ENCODE measurements at regions not wholly inside any gene's neighbourhood (a gene's known extent, or its start where the extent isn't known, plus 50 kb on each side); places are given as distances from the start of the nearest gene placed in this dataset.
A peak's percentile ranks its signal among the peaks of the same experiment; 100 is the strongest.
"Not testable (repeated sequence)": the region's sequence is repeated elsewhere in the genome, so short reads cannot be mapped to it uniquely, and the experiment has no call there.

DNA sequence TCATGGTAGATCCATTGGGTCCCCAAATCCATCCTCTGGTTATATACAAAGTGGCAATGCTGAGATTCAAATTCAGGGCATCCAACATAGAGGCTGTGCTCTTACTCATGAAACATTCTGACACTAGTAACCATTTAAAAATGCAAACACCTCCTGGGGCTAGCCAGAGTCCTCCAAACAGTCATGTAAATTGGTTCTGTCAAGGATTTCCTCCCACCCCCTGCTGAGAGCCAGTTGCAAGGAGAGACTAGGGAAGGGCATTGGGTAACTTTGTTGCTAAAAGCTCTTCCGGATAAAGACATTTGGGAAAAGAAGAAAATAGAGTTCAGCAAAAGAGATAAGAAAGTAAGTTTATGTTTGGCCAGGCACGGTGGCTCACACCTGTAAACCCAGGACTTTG lies 58.3 kb downstream of the ART5 start:
- H3K4me3 ChIP-seq (ENCODE audit: low read length); H3K9me3 ChIP-seq (ENCODE audit: low read length); H3K4me2 ChIP-seq (ENCODE audit: low read length); H4K20me1 ChIP-seq (ENCODE audit: insufficient read depth); H3K9ac ChIP-seq (ENCODE audit: low read length); H3F3A ChIP-seq (ENCODE audit: insufficient read depth, low read length, poor library complexity, severe bottlenecking); H2AFZ ChIP-seq (ENCODE audit: low read depth, low read length); H3K36me3 ChIP-seq (ENCODE audit: insufficient read depth, low read length); H3K79me2 ChIP-seq (replicated peaks; ENCODE audit: insufficient read depth, low read length); H3K9me2 ChIP-seq (ENCODE audit: insufficient read depth, low read length); H3K27ac ChIP-seq (ENCODE audit: low read length): not testable (repeated sequence)
- peaks cover 10% of the 10 kb centered on the region for H3K27me3 ChIP-seq (ENCODE audit: insufficient read depth, low read depth, low read length)

DNA sequence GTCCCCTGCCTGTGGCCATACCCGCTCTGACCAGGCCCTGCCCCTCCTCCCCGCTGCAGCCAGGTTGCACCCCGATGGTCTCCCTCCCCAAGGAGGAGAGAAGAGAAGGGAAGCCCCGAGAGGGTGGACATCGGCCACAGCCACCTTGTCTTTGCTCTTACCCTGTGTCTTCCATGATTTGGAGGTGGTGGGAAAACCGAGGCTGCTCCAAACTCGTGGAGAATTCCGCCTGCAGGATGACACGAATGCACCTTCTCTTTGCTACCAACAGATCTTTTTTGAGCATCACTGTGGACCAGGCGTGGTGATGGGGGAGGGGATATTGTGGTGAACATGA lies 60.4 kb downstream of the ART5 start:
- H3K79me2 ChIP-seq (replicated peaks; ENCODE audit: insufficient read depth, low read length); H3K9me3 ChIP-seq (ENCODE audit: low read length); H3K4me3 ChIP-seq (ENCODE audit: low read length); H3K9ac ChIP-seq (ENCODE audit: low read length); H2AFZ ChIP-seq (ENCODE audit: low read depth, low read length); H3K9me2 ChIP-seq (ENCODE audit: insufficient read depth, low read length); H3K4me2 ChIP-seq (ENCODE audit: low read length); H3F3A ChIP-seq (ENCODE audit: insufficient read depth, low read length, poor library complexity, severe bottlenecking); H3K36me3 ChIP-seq (ENCODE audit: insufficient read depth, low read length); H3K27ac ChIP-seq (ENCODE audit: low read length); H4K20me1 ChIP-seq (ENCODE audit: insufficient read depth): not testable (repeated sequence)
- TF ChIP-seq CTCF (IDR thresholded peaks at IDR 0.05; ENCODE audit: poor library complexity, severe bottlenecking), result peak; percentile 48
- TF ChIP-seq RAD21 (conservative IDR thresholded peaks at IDR 0.05), result peak; percentile 7
- H3K27me3 ChIP-seq (ENCODE audit: insufficient read depth, low read depth, low read length), result peaks cover 10% of the 10 kb centered on the region

- H2AFZ ChIP-seq (ENCODE audit: low read depth, low read length); H3K9me2 ChIP-seq (ENCODE audit: insufficient read depth, low read length); H3F3A ChIP-seq (ENCODE audit: insufficient read depth, low read length, poor library complexity, severe bottlenecking); H3K27ac ChIP-seq (ENCODE audit: low read length); H4K20me1 ChIP-seq (ENCODE audit: insufficient read depth); H3K36me3 ChIP-seq (ENCODE audit: insufficient read depth, low read length); H3K9me3 ChIP-seq (ENCODE audit: low read length); H3K4me2 ChIP-seq (ENCODE audit: low read length); H3K79me2 ChIP-seq (replicated peaks; ENCODE audit: insufficient read depth, low read length): not testable (repeated sequence)
- Histone ChIP-seq H3K27me3 (ENCODE audit: insufficient read depth, low read depth, low read length) (peaks cover 10% of the 10 kb centered on the region), H3K4me3 (ENCODE audit: low read length) (peak overlapping the region; percentile 62), H3K9ac (ENCODE audit: low read length) (peak overlapping the region; percentile 12)
- peak; percentile 58 for TF ChIP-seq RAD21 (conservative IDR thresholded peaks at IDR 0.05)
- peak; percentile 79 for TF ChIP-seq SMC3 (conservative IDR thresholded peaks at IDR 0.05; ENCODE audit: poor library complexity)
- TF ChIP-seq CTCF (IDR thresholded peaks at IDR 0.05; ENCODE audit: poor library complexity, severe bottlenecking), result peak; percentile 79
Measured at GRCh38 chr11:3580487-3581388, 61.1 kb downstream of the ART5 start.

DNA sequence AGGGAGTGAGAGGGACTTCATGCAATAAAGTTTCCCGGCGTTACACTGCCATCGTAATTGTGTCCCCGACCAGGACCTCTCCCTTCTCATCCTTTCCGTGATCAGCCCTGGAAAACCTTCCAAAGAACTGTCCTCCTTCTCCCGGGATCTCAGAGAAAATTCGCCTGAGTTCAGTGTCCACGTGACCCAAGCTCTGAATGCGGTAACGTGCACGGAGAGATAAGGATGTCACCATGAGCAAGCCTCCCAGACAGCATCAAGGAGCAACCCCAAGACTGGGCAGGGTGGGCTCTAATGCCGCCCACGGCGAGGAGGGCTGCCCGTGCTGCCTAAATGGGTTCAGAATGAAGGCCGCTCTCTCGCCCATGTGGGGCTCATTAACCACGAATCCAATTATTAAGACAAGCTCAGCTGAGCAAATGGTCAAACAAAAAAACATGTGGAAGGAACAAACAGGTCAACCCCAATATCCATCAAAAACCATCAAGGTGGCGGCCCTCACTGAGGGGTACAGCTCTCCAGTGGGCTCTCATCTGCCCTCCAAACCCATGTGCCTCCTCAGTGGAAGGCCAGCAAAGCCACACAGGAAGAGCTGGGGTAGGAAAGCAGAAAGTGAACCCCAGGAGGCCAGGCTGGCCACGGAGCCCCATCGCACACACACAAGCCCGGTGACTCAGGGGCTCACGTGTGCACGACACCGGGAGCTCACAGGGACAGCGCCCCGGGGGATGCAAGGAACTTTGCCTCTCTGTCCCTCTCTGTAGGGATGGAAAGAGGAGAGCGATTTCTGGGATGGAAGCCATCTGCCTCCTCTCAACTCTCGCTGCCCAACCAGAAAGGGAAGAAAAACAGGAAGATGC lies 62.0 kb downstream of the ART5 start:
- H3K36me3 ChIP-seq (ENCODE audit: insufficient read depth, low read length); H2AFZ ChIP-seq (ENCODE audit: low read depth, low read length); H3K27ac ChIP-seq (ENCODE audit: low read length); H3K9me3 ChIP-seq (ENCODE audit: low read length); H4K20me1 ChIP-seq (ENCODE audit: insufficient read depth); H3K9me2 ChIP-seq (ENCODE audit: insufficient read depth, low read length); H3K9ac ChIP-seq (ENCODE audit: low read length); H3K79me2 ChIP-seq (replicated peaks; ENCODE audit: insufficient read depth, low read length); H3K4me2 ChIP-seq (ENCODE audit: low read length); H3K4me3 ChIP-seq (ENCODE audit: low read length); H3F3A ChIP-seq (ENCODE audit: insufficient read depth, low read length, poor library complexity, severe bottlenecking): not testable (repeated sequence)
- peaks cover 10% of the 10 kb centered on the region for H3K27me3 ChIP-seq (ENCODE audit: insufficient read depth, low read depth, low read length)

DNA sequence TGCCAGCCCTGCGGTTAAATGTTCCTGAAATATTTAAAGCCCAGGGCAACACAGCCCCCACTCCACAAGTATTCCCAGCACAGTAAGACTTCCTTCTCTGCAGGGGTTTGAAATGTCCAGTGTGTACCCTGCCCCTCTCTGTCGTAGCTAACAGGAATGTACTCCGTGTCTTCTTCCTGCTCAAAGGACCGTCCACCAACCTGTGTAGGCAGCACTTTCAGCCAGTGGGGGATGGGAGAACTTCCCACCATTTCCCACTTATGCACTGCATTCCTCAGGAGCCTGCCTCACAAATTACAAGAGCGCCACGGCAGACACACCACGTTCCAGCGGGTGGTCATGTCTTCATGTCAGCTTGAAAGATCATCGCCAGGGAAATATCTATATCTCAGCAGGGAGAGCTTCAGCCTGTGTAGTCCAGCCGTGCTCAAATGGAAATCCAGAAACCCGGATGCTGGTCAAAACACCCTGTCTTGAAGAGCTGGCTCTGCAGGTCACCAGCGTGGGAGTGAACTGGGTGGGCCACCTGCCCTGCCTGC lies 65.7 kb downstream of the ART5 start:
- not testable (repeated sequence) for H3K36me3 ChIP-seq (ENCODE audit: insufficient read depth, low read length); H3K4me2 ChIP-seq (ENCODE audit: low read length); H3F3A ChIP-seq (ENCODE audit: insufficient read depth, low read length, poor library complexity, severe bottlenecking); H3K79me2 ChIP-seq (replicated peaks; ENCODE audit: insufficient read depth, low read length); H4K20me1 ChIP-seq (ENCODE audit: insufficient read depth); H3K27ac ChIP-seq (ENCODE audit: low read length); H3K9me2 ChIP-seq (ENCODE audit: insufficient read depth, low read length); H3K9me3 ChIP-seq (ENCODE audit: low read length); H3K4me3 ChIP-seq (ENCODE audit: low read length); H3K9ac ChIP-seq (ENCODE audit: low read length); H2AFZ ChIP-seq (ENCODE audit: low read depth, low read length)
- peaks cover 10% of the 10 kb centered on the region for H3K27me3 ChIP-seq (ENCODE audit: insufficient read depth, low read depth, low read length)

Measured in neural cell (in vitro differentiated cells).